ENCODE measurements at regions not wholly inside any gene's neighbourhood (a gene's known extent, or its start where the extent isn't known, plus 50 kb on each side); places are given as distances from the start of the nearest gene placed in this dataset.
A peak's percentile ranks its signal among the peaks of the same experiment; 100 is the strongest.

GRCh38 chr2:105576440-105577241, 168.1 kb upstream of the NCK2 start:
- no peaks in the 10 kb centered on the region for H3K36me3 ChIP-seq (ENCODE audit: control insufficient read depth in 2 of 4, insufficient read depth in 4 of 4, low read length in 3 of 4)
- H3K4me2 ChIP-seq (ENCODE audit: insufficient read depth in 1 of 2, low read depth in 2 of 2, low read length in 2 of 2) = no peak overlapping the region; a peak in 2 of 4 replicates
- H3K14ac ChIP-seq (ENCODE audit: insufficient read length) = no peak overlapping the region
- TF ChIP-seq RAD21 (IDR thresholded peaks at IDR 0.05 in 1 of 2, conservative IDR thresholded peaks at IDR 0.05 in 1 of 2; ENCODE audit: low read depth in 2 of 2, low read length in 2 of 2) (peak; percentile 72 to 74), CTCF (IDR thresholded peaks at IDR 0.05; ENCODE audit: control extremely low read depth in 1 of 3, insufficient read depth in 1 of 3, low read depth in 1 of 3, low read length in 3 of 3) (peak; percentile 3 to 71 (median 40); a peak in 3 of 4 replicates), RNF2 (IDR thresholded peaks at IDR 0.05; ENCODE audit: borderline replicate concordance, low read depth, low read length, missing control alignments, poor library complexity, severe bottlenecking) (no peak)
- peak overlapping the region; percentile 39; the same call in 1 of the 2 replicates for H4K8ac ChIP-seq (ENCODE audit: extremely low read depth, insufficient read depth, low read length)
- no peak overlapping the region for H3K23ac ChIP-seq (ENCODE audit: insufficient read length)
- H4K91ac ChIP-seq (replicated peaks; ENCODE audit: insufficient read length, low read length) = peak overlapping the region; percentile 36
- H3K9ac ChIP-seq (replicated peaks in 1 of 4; ENCODE audit: extremely low read depth in 1 of 4, low read depth in 3 of 4, low read length in 3 of 4) = no peak overlapping the region
- no peak overlapping the region for H3K4me3 ChIP-seq (ENCODE audit: extremely low read depth in 1 of 4, insufficient read depth in 2 of 4, low read depth in 3 of 4, low read length in 4 of 4)
- H3K79me2 ChIP-seq (ENCODE audit: control insufficient read depth in 1 of 2, insufficient read depth in 2 of 2, low read length in 2 of 2) = no peaks in the 10 kb centered on the region
- H2BK12ac ChIP-seq (ENCODE audit: low read depth, low read length) = peak overlapping the region; percentile 78; the same call in 1 of the 2 replicates
- ChIA-PET POLR2A (ENCODE audit: partially characterized antibody) (no interaction called here), CTCF (ENCODE audit: partially characterized antibody) (interaction anchor here (0.6 to 4.0 kb wide), 34 partner anchors 9 to 491 kb away, joined by 3 to 18 read pairs (median 4); no protein-coding TSS in a partner anchor)
- no peak overlapping the region for H4K5ac ChIP-seq (ENCODE audit: insufficient read length, low read depth, low read length)
- no peak overlapping the region; the same call in 1 of the 2 replicates for H3K27ac ChIP-seq (ENCODE audit: low read depth, low read length)
- no peak overlapping the region for H2BK20ac ChIP-seq (ENCODE audit: low read length)
- no peak overlapping the region for H3K56ac ChIP-seq (replicated peaks; ENCODE audit: insufficient read length, low read depth, low read length)
- no peaks in the 10 kb centered on the region for H4K20me1 ChIP-seq (replicated peaks in 1 of 2; ENCODE audit: control insufficient read depth in 1 of 2, insufficient read depth in 2 of 2, low read length in 2 of 2)
- H3K23me2 ChIP-seq (ENCODE audit: low read depth, low read length) = no peaks in the 10 kb centered on the region
- H2AFZ ChIP-seq (ENCODE audit: low read length) = peak overlapping the region; percentile 89
- H2BK15ac ChIP-seq (ENCODE audit: low read length) = peak overlapping the region; percentile 75; the same call in 1 of the 2 replicates
- H3K18ac ChIP-seq (ENCODE audit: extremely low read depth, low read length) = peak overlapping the region; percentile 92; the same call in 1 of the 2 replicates
- WGBS, 2 experiments (ENCODE audit: extremely low coverage in 1 of 2, insufficient coverage in 1 of 2, insufficient read length in 1 of 2, insufficient replicate concordance in 2 of 2, low coverage in 1 of 2, low lambda C conversion rate in 2 of 2, missing lambda C conversion rate in 1 of 2) = 77% methylated on average over 12 of the region's 12 CpGs; no CpG with 5 or more reads in 1 of the 2 experiments
- peak overlapping the region; percentile 62; the same call in 1 of the 2 replicates for H2BK5ac ChIP-seq (ENCODE audit: low read depth, low read length)
- peak; percentile 55 for FAIRE-seq
- peak in 1 of 2 experiments; percentile 59 for DNase-seq (ENCODE audit: low read depth in 1 of 2, low spot score in 2 of 2)
- H2BK120ac ChIP-seq (replicated peaks; ENCODE audit: low read depth, low read length) = no peak overlapping the region
- no peak overlapping the region for H2AK5ac ChIP-seq (ENCODE audit: low read depth, low read length)
- no peak overlapping the region for H3K4ac ChIP-seq (replicated peaks; ENCODE audit: insufficient read length, low read depth, low read length)
- no peaks in the 10 kb centered on the region; the same call in 1 of the 2 replicates for H3K79me1 ChIP-seq (ENCODE audit: low read depth, low read length)
- H3K4me1 ChIP-seq (replicated peaks in 1 of 4; ENCODE audit: control insufficient read depth in 3 of 4, insufficient read depth in 4 of 4, low read length in 3 of 4) = peaks cover 0 to 6% (median 5%) of the 10 kb centered on the region in 4 experiments; a peak in 5 of 7 replicates
- no peaks in the 10 kb centered on the region for H3K9me3 ChIP-seq (ENCODE audit: insufficient read depth in 2 of 2, low read depth in 1 of 2, low read length in 1 of 2)
- H3K27me3 ChIP-seq (replicated peaks in 1 of 4; ENCODE audit: control insufficient read depth in 3 of 4, extremely low read depth in 1 of 4, insufficient read depth in 3 of 4, low read length in 3 of 4) = no peaks in the 10 kb centered on the region; a peak in 2 of 7 replicates
